Small intestine (tissue), 7 donors: ENCODE measurements at regions not wholly inside any gene's neighbourhood (a gene's known extent, or its start where the extent isn't known, plus 50 kb on each side); places are given as distances from the start of the nearest gene placed in this dataset.
"Not testable (repeated sequence)": the region's sequence is repeated elsewhere in the genome, so short reads cannot be mapped to it uniquely, and the experiment has no call there.

Source experiments
- DNase-seq, 2 donors: peaks; one replicate each; pipeline versions ENCODE4 v3.0.0 to v3.0.0-alpha.2; 2013
- FAIRE-seq: peaks from 2 replicates; lab custom pipeline; 2012; peaks lifted over from hg19 to GRCh38; lab: Jason Lieb, UNC
- H3K27ac ChIP-seq, 3 donors: one replicate each; pipeline ENCODE4 v1.5.1; 2013; ENCODE audit warnings: low read length in 2 of 3, mild to moderate bottlenecking in 2 of 3, control low read depth in 1 of 3, inconsistent platforms in 1 of 3, low read depth in 1 of 3, moderate library complexity in 1 of 3
- H3K27me3 ChIP-seq, 3 donors: one replicate each; pipeline ENCODE4 v1.6.1; 2013; ENCODE audit warnings: low read length in 3 of 3, inconsistent platforms in 1 of 3; ENCODE audit not compliant: control insufficient read depth in 3 of 3, insufficient read depth in 3 of 3
- H3K36me3 ChIP-seq, 3 donors: one replicate each; pipeline ENCODE4 v1.6.1; 2013; ENCODE audit warnings: low read length in 3 of 3, inconsistent platforms in 1 of 3, low read depth in 1 of 3, mild to moderate bottlenecking in 1 of 3, moderate library complexity in 1 of 3; ENCODE audit not compliant: control insufficient read depth in 3 of 3, insufficient read depth in 2 of 3
- H3K4me1 ChIP-seq, 3 donors: one replicate each; pipeline ENCODE4 v1.6.1; 2013; ENCODE audit warnings: low read length in 2 of 3, inconsistent platforms in 1 of 3, low read depth in 1 of 3, mild to moderate bottlenecking in 1 of 3, moderate library complexity in 1 of 3; ENCODE audit not compliant: control insufficient read depth in 3 of 3, insufficient read depth in 2 of 3
- H3K4me3 ChIP-seq, 3 donors: one replicate each; pipeline ENCODE4 v1.5.1; 2013; ENCODE audit warnings: low read length in 3 of 3, control low read depth in 1 of 3, inconsistent platforms in 1 of 3, low read depth in 1 of 3, mild to moderate bottlenecking in 1 of 3, moderate library complexity in 1 of 3
- H3K9me3 ChIP-seq, 2 donors: one replicate each; pipeline ENCODE4 v1.6.1; 2013; ENCODE audit warnings: low read depth in 1 of 2, low read length in 1 of 2; ENCODE audit not compliant: control insufficient read depth in 2 of 2, insufficient read depth in 1 of 2
- WGBS, 3 donors: extraction: QIAGEN DNeasy Blood & Tissue Kit; methylation state at CpG; one replicate each; pipeline ENCODE4 v1.1.7; 2013; 5-methylcytosine and 5-hydroxymethylcytosine counted together
- donor health status: healthy with polysubstance abuse.
- donor health status: control.
- donor health status: control.
- donor health status: Bipolar disorder and iron deficiency.
- donor health status: healthy.

DNA sequence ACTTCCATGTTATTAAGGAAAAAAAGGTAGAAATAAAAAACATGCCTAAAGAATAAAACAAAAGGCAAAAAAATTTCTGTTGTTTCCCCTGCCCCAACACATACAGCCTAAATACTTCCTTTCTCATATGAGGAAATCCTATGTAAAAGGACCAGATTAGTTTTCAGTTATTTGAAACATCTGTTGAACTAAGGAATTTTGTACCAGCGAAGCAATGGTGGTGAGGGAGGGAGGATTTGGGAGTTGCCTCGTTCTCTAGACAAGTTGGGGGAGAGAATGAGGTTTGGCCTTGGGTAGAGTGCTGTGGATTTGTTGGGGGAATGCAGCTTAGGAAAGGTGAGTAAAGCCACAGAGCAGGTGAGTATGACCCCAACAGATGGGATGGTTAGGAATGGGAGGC is 141.5 kb upstream of the RFLNA start:
- no peak for FAIRE-seq
- 76 to 96% (median 88%) methylated on average over 2 of the region's 2 CpGs for WGBS, 3 donors

GRCh38 chr12:124157406-124157805 is 137.5 kb upstream of the RFLNA start:
- Histone ChIP-seq H3K4me1 (peaks cover 0 to 10% (median 0%) of the 10 kb centered on the region in 3 donors), H3K27ac (no peak overlapping the region), H3K4me3 (no peak overlapping the region), H3K9me3 (peaks cover 0 to 4% of the 10 kb centered on the region in 2 donors), H3K27me3 (no peaks in the 10 kb centered on the region), H3K36me3 (no peaks in the 10 kb centered on the region)
- 87 to 92% (median 90%) methylated on average over 7 of the region's 7 CpGs for WGBS, 3 donors
- FAIRE-seq (no peak), DNase-seq (no peak)

More for the DNA sequence above, 141.5 kb upstream of the RFLNA start:
- no peaks in the 10 kb centered on the region for H3K27me3 ChIP-seq
- H3K9me3 ChIP-seq: peaks cover 0 to 7% of the 10 kb centered on the region in 2 donors
- no peak overlapping the region for H3K27ac ChIP-seq
- no peaks in the 10 kb centered on the region for H3K4me1 ChIP-seq
- no peak for DNase-seq
- no peaks in the 10 kb centered on the region for H3K36me3 ChIP-seq
- H3K4me3 ChIP-seq: no peak overlapping the region

- H3K36me3 ChIP-seq: no peaks in the 10 kb centered on the region
- peaks cover 0 to 10% (median 0%) of the 10 kb centered on the region in 3 donors for H3K4me1 ChIP-seq
- peaks cover 0 to 17% of the 10 kb centered on the region in 2 donors for H3K9me3 ChIP-seq
- no peaks in the 10 kb centered on the region for H3K27me3 ChIP-seq
- DNase-seq (peak; percentile 50 to 70), FAIRE-seq (no peak)
- peak overlapping the region in 1 of 3 donors; percentile 50 for H3K27ac ChIP-seq
- no peak overlapping the region for H3K4me3 ChIP-seq
- WGBS, 3 donors: 13 to 60% (median 36%) methylated on average over 9 of the region's 9 CpGs
These were observed 135.2 kb upstream of the RFLNA start for GRCh38 chr12:124159655-124160054.

GRCh38 chr12:124160097-124160756 is 134.7 kb upstream of the RFLNA start:
- H3K4me3 ChIP-seq: no peak overlapping the region
- H3K27ac ChIP-seq: peak overlapping the region in 1 of 3 donors; percentile 50
- peaks cover 0 to 17% of the 10 kb centered on the region in 2 donors for H3K9me3 ChIP-seq
- no peaks in the 10 kb centered on the region for H3K36me3 ChIP-seq
- 72 to 80% (median 77%) methylated on average over 11 of the region's 11 CpGs for WGBS, 3 donors
- H3K27me3 ChIP-seq: no peaks in the 10 kb centered on the region
- no peak for FAIRE-seq
- no peak for DNase-seq
- peaks cover 0 to 10% (median 0%) of the 10 kb centered on the region in 3 donors for H3K4me1 ChIP-seq

GRCh38 chr12:124161402-124161801 is 133.5 kb upstream of the RFLNA start:
- H3K9me3 ChIP-seq: peaks cover 0 to 20% of the 10 kb centered on the region in 2 donors
- H3K27ac ChIP-seq, FAIRE-seq, H3K4me3 ChIP-seq, H3K36me3 ChIP-seq, H3K27me3 ChIP-seq, DNase-seq: not testable (repeated sequence)
- peaks cover 0 to 10% (median 0%) of the 10 kb centered on the region in 3 donors for H3K4me1 ChIP-seq
- WGBS, 3 donors: 84 to 90% (median 87%) methylated on average over 9 of the region's 9 CpGs

DNA sequence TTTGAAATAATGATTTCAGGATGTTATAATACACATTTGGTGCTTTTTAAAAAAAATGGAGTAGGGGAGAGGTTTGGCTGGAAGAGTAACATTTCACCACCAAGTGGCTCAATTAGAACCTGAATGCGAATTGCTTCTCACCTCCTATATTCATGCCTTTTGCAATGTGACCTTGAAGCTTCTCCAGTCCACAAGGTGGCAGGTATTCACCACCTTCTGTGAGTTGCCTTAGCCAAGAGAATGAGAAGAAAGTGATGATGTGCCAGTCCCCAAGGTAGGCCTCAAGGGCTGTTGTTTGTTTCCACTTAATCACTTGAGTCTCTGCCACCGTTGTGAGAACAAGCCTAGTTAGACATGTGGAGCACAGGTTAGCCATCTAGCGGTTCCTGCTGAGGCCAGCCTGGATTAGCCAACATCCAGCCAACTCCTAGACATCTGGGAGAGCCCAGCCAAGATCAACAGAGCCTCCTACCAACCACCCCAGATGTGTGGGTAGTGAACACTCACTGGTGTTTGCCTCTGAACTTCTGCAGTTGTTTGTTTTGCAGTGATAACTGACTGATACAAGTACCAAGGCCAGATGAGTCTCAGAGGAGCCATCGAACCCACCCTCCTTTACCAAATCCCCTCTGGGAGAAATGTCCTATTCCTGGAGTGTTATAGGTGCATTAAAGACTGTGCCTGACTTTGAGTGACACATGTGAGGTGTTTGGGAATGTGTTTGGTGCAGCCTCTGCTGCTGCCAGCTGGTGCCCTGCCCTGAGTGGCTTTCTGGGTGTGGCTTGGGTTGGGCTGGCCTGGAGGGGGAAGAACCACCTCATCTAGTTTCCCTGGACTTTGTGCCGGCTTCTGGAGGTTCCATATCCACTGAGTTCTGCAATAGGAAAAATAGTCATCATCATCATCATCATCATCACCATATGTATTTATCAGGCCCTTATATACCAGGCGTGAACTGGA is 132.5 kb upstream of the RFLNA start:
- peak in 1 of 2 donors; percentile 86 for DNase-seq
- 66 to 78% (median 67%) methylated on average over 6 of the region's 6 CpGs for WGBS, 3 donors
- H3K27ac ChIP-seq: peak overlapping the region in 1 of 3 donors; percentile 49
- H3K4me3 ChIP-seq: no peak overlapping the region
- H3K9me3 ChIP-seq: peaks cover 0 to 20% of the 10 kb centered on the region in 2 donors
- H3K4me1 ChIP-seq: peaks cover 0 to 10% (median 0%) of the 10 kb centered on the region in 3 donors
- H3K27me3 ChIP-seq: no peaks in the 10 kb centered on the region
- FAIRE-seq: no peak
- no peaks in the 10 kb centered on the region for H3K36me3 ChIP-seq

- Histone ChIP-seq H3K27ac (no peak overlapping the region), H3K9me3 (peaks cover 0 to 20% of the 10 kb centered on the region in 2 donors), H3K4me1 (no peaks in the 10 kb centered on the region), H3K4me3 (no peak overlapping the region), H3K27me3 (no peaks in the 10 kb centered on the region), H3K36me3 (no peaks in the 10 kb centered on the region)
- FAIRE-seq: no peak
- WGBS, 3 donors: 77 to 85% (median 77%) methylated on average over 2 of the region's 2 CpGs
- DNase-seq: peak in 1 of 2 donors; percentile 40
These were observed 129.2 kb upstream of the RFLNA start for GRCh38 chr12:124165695-124166094.

DNA sequence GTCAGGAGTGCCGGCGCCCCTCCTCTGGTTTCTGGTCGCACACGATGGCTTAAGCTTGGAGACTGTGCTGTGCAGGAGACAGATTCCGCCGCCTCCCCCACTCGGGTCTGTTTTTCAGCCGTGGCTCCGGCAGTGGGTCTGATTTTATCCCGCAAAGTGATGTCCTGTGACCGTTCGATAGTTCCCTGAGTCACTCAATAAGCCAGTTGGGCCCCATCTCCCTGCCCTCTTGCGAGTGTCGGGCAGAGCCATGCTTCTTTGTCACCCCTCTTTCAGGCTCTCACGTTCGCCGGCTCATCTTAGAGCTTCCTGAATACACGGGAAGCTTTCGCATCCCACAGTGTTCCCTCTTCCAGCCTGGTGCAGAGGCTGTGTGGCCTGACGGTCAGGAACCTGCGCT is 127.8 kb upstream of the RFLNA start:
- FAIRE-seq: no peak
- Histone ChIP-seq H3K36me3 (no peaks in the 10 kb centered on the region), H3K4me3 (no peak overlapping the region)

More for the DNA sequence above, 127.8 kb upstream of the RFLNA start:
- no peak for DNase-seq
- Histone ChIP-seq H3K9me3 (peaks cover 0 to 19% of the 10 kb centered on the region in 2 donors), H3K27ac (no peak overlapping the region), H3K4me1 (no peaks in the 10 kb centered on the region), H3K27me3 (no peaks in the 10 kb centered on the region)
- 92 to 93% (median 92%) methylated on average over 21 of the region's 21 CpGs for WGBS, 3 donors
